Activated naive CD4-positive, alpha-beta T cell treated with anti-CD3 and anti-CD28 coated beads, Interleukin-2, amount 50 U/mL, for 72 hours (primary cell): ENCODE measurements at regions not wholly inside any gene's neighbourhood (a gene's known extent, or its start where the extent isn't known, plus 50 kb on each side); places are given as distances from the start of the nearest gene placed in this dataset.
"Not testable (repeated sequence)": the region's sequence is repeated elsewhere in the genome, so short reads cannot be mapped to it uniquely, and the experiment has no call there.

Experiments used
- ATAC-seq, 2 donors: fragments of 150-1000 bp; cut with Tn5 transposase; 2 replicates each; pipeline ENCODE4 v1.10.0; 2021; ENCODE audit warnings: mild to moderate bottlenecking in 2 of 2, moderate library complexity in 2 of 2
- DNase-seq, 2 donors: peaks; one replicate each; pipeline ENCODE4 v3.0.0; 2021 to 2022; ENCODE audit warnings: low spot score in 2 of 2
- H3K27ac Mint-ChIP-seq, 2 donors: one replicate each; pipeline ENCODE4 v1.8.0; 2022; ENCODE audit warnings: mild to moderate bottlenecking in 2 of 2, mixed read lengths in 2 of 2
- H3K36me3 Mint-ChIP-seq, 2 donors: one replicate each; pipeline ENCODE4 v1.8.0; 2022; ENCODE audit warnings: mixed read lengths in 2 of 2
- H3K9me3 Mint-ChIP-seq, 2 donors: one replicate each; pipeline ENCODE4 v1.8.0; 2022; ENCODE audit warnings: mixed read lengths in 2 of 2

GRCh38 chr20:50334512-50334911 lies 143.9 kb downstream of the CEBPB start:
- ATAC-seq, H3K36me3 Mint-ChIP-seq, H3K9me3 Mint-ChIP-seq, DNase-seq, H3K27ac Mint-ChIP-seq: not testable (repeated sequence)

GRCh38 chr20:50335105-50335504 lies 144.5 kb downstream of the CEBPB start:
- Mint-ChIP-seq H3K9me3 (peaks cover under 1 to 4% of the 10 kb centered on the region in 2 donors), H3K36me3 (no peaks in the 10 kb centered on the region), H3K27ac (no peak overlapping the region)
- DNase-seq (no peak), ATAC-seq (no peak)

GRCh38 chr20:50335866-50336265 lies 145.2 kb downstream of the CEBPB start:
- no peaks in the 10 kb centered on the region for H3K36me3 Mint-ChIP-seq
- H3K9me3 Mint-ChIP-seq: no peaks in the 10 kb centered on the region
- no peak overlapping the region for H3K27ac Mint-ChIP-seq
- ATAC-seq: no peak
- DNase-seq: no peak

DNA sequence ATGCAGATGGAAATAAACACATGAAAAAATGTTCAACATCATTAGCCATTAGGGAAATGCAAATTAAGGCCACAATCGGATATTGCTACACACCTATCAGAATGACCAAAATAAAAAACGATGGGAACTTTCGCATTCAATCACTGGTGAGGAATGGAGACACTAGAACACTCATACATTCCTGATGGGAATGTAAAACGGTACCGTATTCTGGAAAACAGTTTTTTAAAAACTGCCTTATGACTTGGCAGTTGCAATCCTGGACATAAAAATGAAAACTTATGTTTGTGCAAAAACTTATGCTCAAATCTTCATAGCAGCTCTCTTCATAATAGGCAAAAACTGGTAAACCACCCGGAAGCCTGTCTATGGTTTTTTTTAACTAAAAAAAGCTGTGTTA lies 146.0 kb downstream of the CEBPB start:
- H3K27ac Mint-ChIP-seq: no peak overlapping the region
- H3K9me3 Mint-ChIP-seq: no peaks in the 10 kb centered on the region
- H3K36me3 Mint-ChIP-seq: no peaks in the 10 kb centered on the region
- DNase-seq (no peak), ATAC-seq (no peak)

GRCh38 chr20:50337521-50338466 lies 147.2 kb downstream of the CEBPB start:
- DNase-seq: no peak
- no peaks in the 10 kb centered on the region for H3K9me3 Mint-ChIP-seq
- peak overlapping the region; percentile 97 to 99 for H3K27ac Mint-ChIP-seq
- ATAC-seq: no peak
- H3K36me3 Mint-ChIP-seq: no peaks in the 10 kb centered on the region

- H3K36me3 Mint-ChIP-seq: no peaks in the 10 kb centered on the region
- peak overlapping the region; percentile 97 to 99 for H3K27ac Mint-ChIP-seq
- H3K9me3 Mint-ChIP-seq: no peaks in the 10 kb centered on the region
- peak; percentile 85 to 89 for ATAC-seq
- DNase-seq: peak; percentile 78 to 89
Observed at GRCh38 chr20:50338479-50339391, 148.1 kb downstream of the CEBPB start.

DNA sequence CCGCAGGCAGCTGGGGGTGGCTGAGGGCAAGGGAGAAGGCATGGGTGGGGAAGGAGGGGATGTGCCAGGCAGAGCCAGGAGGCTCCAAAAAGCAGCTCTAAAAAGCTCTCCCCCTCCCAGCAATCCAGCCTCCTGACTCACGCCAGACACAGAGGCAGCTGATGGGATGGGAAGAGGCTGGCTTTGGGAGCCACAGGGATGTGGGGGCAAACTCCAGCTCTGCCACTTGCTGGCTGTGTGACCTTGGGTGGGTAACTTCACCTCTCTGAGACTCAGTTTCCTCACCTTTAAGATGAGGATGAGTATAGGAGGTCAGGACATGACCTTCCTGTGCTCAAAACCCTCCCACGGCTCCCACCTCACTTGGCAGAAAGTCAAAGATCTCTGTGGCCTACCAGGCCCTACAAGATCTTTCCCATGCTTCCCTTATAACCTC lies 148.9 kb downstream of the CEBPB start:
- DNase-seq: no peak
- no peaks in the 10 kb centered on the region for H3K36me3 Mint-ChIP-seq

DNA sequence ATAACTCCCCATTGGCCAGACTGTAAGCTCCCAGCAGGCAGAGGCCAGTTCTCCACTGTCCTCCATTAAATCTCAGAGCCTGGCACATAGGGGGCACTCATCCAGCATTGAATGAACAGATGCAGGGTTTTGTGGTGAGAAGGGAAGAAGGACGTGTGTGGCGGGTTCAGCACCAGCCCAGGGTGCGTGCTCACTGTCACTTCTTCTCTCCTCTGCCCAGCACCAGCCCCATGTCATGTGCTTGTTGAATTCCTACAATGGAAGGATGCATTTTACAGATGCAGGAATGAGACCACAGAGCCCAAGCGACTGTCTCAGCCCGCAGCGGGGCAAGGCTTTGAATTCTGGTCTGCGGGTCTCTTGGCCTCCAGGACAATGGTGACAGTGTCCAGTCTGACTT lies 149.9 kb downstream of the CEBPB start:
- DNase-seq: no peak
- Mint-ChIP-seq H3K27ac (peak overlapping the region; percentile 97 to 99), H3K9me3 (no peaks in the 10 kb centered on the region), H3K36me3 (no peaks in the 10 kb centered on the region)
- ATAC-seq: no peak

More for the DNA sequence above, 148.9 kb downstream of the CEBPB start:
- ATAC-seq: peak; percentile 7 to 30
- peak overlapping the region; percentile 97 to 99 for H3K27ac Mint-ChIP-seq
- no peaks in the 10 kb centered on the region for H3K9me3 Mint-ChIP-seq

DNA sequence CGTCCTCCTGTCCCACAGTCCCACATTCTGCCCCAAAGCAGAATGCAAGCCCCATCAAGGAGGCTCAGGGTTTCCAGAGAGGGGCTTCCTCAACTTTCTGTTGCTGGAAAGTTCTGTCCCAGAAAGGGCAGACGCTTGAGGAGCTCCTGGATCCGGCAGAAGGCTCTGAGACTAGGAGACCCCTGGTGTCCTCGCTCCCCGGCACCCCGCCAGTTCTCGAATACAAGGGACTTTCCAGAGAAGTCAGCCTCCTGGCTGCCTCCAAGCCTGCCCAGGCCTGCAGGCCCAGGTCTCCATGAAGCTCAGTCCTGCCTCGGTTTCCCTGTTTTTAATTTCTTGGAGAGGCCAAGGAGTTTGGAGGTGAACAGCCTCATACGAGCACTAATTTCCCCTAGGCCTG lies 150.4 kb downstream of the CEBPB start:
- no peak for DNase-seq
- no peak for ATAC-seq
- H3K27ac Mint-ChIP-seq: peak overlapping the region in 1 of 2 donors; percentile 31
- no peaks in the 10 kb centered on the region for H3K9me3 Mint-ChIP-seq
- no peaks in the 10 kb centered on the region for H3K36me3 Mint-ChIP-seq

DNA sequence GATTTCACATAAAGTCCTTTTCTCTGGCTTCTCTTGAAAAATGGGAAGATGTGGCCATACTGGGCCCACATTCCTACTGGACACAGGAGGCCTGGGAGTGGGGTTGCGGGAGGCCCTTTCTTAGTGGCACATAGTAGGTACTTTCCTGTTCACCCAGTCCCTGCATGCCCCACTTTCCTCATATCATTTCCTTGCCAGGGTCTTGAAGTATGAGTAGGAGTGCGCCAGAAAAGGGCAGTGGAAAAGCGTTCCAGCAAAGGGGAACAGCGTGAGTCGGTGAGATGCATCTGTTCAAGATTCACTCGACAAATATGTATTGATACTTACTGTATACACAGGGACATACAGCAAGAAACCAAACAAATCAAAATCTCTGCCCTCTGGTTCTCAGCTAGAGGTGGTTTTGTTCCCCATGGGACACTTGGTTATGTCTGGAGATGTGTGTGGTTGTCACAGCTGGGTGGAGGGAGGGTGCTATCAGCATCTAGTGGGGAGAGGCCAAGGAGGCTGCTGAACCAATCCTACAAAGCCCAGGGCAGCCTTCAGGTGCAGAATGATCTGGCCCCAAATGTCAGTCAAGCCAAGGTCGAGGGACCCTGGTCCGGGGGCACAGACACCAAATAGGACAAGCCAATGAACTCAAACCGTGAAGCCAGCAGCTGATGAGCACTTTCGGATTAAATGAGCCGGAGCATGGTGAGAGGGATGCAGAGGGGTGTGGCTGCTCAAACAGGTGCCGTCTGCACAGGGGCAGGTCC lies 151.4 kb downstream of the CEBPB start:
- no peak for DNase-seq
- Mint-ChIP-seq H3K9me3 (no peaks in the 10 kb centered on the region), H3K36me3 (no peaks in the 10 kb centered on the region), H3K27ac (peak overlapping the region in 1 of 2 donors; percentile 31)
- no peak for ATAC-seq

DNA sequence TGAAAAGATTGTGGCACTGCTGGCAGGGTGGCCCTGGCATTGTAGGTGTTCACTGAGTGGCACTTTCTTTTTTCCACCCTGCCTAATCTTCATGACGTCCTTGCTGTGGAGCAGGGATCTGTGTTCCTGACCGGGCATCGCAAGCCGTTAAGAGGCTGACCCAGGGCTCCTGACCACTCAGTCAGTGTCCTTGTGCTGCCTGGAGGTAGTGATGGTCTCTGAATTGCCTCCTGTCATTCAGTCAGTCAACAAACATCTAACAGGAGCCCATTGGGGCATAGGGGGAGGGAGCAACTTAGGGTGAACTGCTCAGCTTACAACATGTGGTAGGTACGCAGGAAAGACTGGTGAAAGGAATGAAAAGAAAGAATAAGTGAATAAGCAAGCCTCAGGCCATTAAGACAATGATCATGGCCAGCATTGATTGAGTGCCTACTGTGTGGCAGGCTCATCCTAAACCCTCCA lies 152.0 kb downstream of the CEBPB start:
- no peak overlapping the region for H3K27ac Mint-ChIP-seq
- no peaks in the 10 kb centered on the region for H3K36me3 Mint-ChIP-seq
- H3K9me3 Mint-ChIP-seq: no peaks in the 10 kb centered on the region
- ATAC-seq (no peak), DNase-seq (no peak)

DNA sequence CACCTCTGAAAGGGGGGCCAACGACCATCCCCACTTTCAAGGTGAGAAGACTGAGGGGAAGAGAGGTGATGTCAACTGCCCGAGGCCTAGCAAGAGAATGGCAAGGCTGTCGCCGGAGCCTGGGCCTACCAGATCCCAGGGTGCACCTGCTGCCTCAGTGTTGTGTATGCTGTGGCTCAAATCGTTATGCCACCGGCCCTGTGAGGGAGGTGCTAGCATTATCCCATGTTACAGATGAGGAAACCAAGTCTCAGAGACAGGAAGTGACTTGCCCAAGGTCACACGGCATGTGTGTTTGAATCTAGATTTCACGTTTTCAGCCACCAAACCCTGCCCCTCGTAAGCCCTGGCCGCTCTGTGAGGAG lies 152.5 kb downstream of the CEBPB start:
- Mint-ChIP-seq H3K36me3 (no peaks in the 10 kb centered on the region), H3K9me3 (no peaks in the 10 kb centered on the region), H3K27ac (peak overlapping the region in 1 of 2 donors; percentile 85)
- ATAC-seq: no peak
- no peak for DNase-seq

DNA sequence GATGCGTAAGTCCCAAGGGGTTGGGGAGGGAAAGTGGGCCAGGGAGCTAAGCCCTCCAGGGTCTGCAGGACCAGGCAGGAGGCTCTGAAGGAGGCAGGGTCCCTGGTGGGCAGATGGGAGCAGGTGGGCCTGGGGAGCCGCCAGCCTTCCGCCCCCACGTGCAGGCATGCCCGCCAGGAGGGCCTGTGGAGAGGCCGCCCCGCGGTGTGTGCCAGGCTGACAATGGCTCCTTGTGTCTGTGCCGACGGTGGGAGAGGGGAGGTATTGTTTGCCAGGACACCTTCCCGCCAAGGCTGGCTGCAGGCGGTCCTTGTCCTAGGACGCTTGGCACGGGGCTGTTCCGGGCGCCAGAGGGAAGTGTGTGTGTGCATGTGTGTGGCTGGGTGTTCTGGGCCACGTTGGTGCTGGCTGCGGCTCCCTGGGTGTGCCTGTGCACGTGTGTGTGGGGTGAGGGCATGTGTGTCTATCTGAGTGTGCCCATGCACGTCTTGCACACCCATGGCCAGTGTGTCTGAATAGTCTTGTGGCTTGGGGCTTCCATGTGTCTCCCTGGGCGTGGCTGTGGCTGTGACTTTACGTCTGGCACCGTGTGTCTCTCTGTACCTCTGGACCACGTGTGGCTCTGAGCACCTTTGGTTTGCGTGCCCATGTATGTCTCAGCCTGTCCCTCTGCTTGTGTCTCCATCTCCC lies 153.0 kb downstream of the CEBPB start:
- Mint-ChIP-seq H3K27ac (peak overlapping the region in 1 of 2 donors; percentile 85), H3K9me3 (no peaks in the 10 kb centered on the region), H3K36me3 (no peaks in the 10 kb centered on the region)
- no peak for ATAC-seq
- DNase-seq: no peak

- DNase-seq: no peak
Observed at GRCh38 chr20:50344232-50345071, 153.8 kb downstream of the CEBPB start.

GRCh38 chr20:50345712-50346373 lies 155.2 kb downstream of the CEBPB start:
- no peak for ATAC-seq
- H3K9me3 Mint-ChIP-seq: no peaks in the 10 kb centered on the region
- H3K27ac Mint-ChIP-seq: no peak overlapping the region
- no peaks in the 10 kb centered on the region for H3K36me3 Mint-ChIP-seq
- DNase-seq: no peak

More at GRCh38 chr20:50344232-50345071, 153.8 kb downstream of the CEBPB start:
- Mint-ChIP-seq H3K9me3 (no peaks in the 10 kb centered on the region), H3K36me3 (no peaks in the 10 kb centered on the region), H3K27ac (no peak overlapping the region)
- no peak for ATAC-seq
